NB4 (cell line): ENCODE measurements at regions not wholly inside any gene's neighbourhood (a gene's known extent, or its start where the extent isn't known, plus 50 kb on each side); places are given as distances from the start of the nearest gene placed in this dataset.

ENCODE experiments used
- CTCF ChIP-seq: IDR thresholded peaks from one replicate; pipeline ENCODE4 v1.5.1; 2012; ENCODE audit warnings: low read depth, low read length
- MAX ChIP-seq: IDR thresholded peaks from 2 replicates; pipeline ENCODE4 v1.6.1; 2011; ENCODE audit warnings: low read depth, low read length
- MYC ChIP-seq: IDR thresholded peaks from 2 replicates; pipeline ENCODE4 v1.6.1; 2011; ENCODE audit warnings: low read depth, low read length
- POLR2A ChIP-seq: IDR thresholded peaks from 2 replicates; pipeline ENCODE4 v1.6.1; 2011; ENCODE audit warnings: mild to moderate bottlenecking; ENCODE audit not compliant: insufficient read length; ENCODE audit errors: extremely low read depth

- no peak for TF ChIP-seq CTCF
- TF ChIP-seq POLR2A: no peak
- TF ChIP-seq MAX: no peak
- TF ChIP-seq MYC: no peak
These were observed 429.9 kb downstream of the NPHP4 start for GRCh38 chr1:5562331-5562730.
